CMK (cell line): ENCODE measurements at regions not wholly inside any gene's neighbourhood (a gene's known extent, or its start where the extent isn't known, plus 50 kb on each side); places are given as distances from the start of the nearest gene placed in this dataset.

Experiments used
- DNase-seq: peaks from one replicate; pipeline ENCODE4 v3.0.0-alpha.2; 2010; ENCODE audit warnings: low read depth

DNA sequence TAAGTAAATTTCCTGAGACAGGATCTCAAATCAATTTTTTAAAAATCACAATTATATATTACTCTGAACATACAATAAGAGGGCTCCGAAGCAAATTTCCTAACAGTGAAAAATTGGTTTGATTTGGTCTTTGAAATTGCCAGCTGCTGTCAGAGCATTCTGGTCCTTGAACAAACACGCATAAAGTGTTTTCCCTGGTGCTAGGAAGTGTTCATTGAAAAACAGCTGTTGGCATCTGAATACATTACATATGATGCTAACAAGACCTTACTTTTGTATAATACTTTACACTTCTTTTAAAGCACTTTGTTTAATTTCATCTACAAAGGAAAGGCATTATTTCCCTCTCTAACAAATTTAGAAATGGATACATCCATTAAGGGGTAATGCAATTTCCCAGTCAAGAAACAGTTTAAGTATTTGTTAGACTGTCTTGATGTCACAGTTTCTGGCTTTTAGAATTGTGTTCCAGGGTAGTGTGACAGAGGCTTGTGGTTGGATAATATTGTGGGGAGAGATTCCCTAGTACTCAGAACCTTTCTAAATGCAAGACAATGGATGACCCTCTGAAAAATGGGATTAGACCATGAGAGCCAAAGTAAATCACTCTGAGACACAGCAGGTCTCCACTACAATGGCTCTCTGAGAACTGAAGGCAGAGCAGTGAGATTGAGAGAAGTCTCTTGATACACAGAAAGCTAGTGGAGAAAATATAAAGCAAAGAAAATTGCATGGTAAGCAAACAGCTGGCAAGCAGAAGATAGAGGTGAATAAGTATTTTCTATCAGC lies 299.0 kb downstream of the TRIB2 start:
- DNase-seq: no peak

- no peak for DNase-seq
These were observed 301.8 kb downstream of the TRIB2 start for GRCh38 chr2:13018490-13018889.

DNA sequence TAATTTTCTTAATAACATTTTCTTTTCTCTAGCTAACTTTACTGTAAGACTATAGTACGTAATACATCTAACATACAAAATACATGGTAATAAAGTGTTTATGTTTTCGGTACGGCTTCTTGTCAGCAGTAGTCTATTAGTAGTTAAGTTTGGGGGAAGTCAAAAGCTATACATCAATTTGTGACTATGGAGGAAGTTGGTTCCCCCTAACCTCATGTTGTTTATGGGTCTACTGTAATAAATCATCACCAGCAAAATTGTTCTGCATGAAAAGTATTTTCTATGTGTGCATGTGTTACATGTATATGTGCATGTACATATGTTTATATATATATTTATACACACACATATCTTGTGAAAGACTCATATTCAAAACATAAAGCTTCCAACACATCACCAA lies 303.0 kb downstream of the TRIB2 start:
- no peak for DNase-seq

- DNase-seq: no peak
These were observed 303.7 kb downstream of the TRIB2 start for GRCh38 chr2:13020469-13020868.

DNA sequence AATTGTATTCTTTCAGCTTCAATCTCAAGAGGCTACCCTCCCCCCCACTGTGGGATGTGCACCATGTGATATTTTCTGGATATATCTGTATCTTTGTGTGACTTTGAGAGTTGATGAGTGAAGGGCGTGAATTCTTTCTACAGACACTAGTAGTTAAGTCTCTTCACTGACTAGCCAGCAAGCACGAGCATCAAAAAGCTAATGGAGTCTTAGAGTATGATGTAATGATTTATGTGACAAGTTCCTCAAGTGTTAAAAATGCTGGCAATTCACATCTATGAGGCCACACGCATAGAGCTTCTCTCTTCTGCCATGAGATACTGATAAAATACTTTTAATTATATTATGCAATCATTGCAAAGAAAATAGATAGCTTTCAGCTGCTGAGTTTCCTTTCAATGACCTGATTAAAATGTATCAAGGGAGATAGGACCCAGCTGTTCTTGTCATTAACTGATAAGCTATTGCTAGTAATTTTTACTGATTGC lies 304.8 kb downstream of the TRIB2 start:
- no peak for DNase-seq

DNA sequence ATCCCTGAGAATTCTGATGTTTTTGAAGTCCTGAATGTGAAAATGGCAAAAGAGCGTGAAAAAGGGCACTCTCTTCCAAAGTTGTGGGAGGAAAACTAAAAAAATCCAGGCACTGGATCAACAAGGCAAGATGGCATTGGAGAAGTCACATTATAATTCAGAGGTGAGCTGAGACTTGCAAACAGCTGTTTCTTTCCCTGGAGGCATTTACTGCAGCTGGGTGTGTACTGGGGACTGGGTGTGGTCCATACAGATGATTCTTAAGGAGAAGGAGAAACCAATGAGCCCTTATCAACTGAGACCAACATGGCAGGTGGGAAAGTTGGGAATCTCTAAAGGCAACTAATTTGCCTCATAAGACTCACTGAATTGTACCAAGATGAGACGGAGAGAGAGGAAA lies 313.9 kb downstream of the TRIB2 start:
- DNase-seq: no peak

GRCh38 chr2:13034861-13035260 lies 318.1 kb downstream of the TRIB2 start:
- no peak for DNase-seq

GRCh38 chr2:13035866-13036265 lies 319.1 kb downstream of the TRIB2 start:
- no peak for DNase-seq

- no peak for DNase-seq
These were observed 323.3 kb downstream of the TRIB2 start for GRCh38 chr2:13040043-13040442.

DNA sequence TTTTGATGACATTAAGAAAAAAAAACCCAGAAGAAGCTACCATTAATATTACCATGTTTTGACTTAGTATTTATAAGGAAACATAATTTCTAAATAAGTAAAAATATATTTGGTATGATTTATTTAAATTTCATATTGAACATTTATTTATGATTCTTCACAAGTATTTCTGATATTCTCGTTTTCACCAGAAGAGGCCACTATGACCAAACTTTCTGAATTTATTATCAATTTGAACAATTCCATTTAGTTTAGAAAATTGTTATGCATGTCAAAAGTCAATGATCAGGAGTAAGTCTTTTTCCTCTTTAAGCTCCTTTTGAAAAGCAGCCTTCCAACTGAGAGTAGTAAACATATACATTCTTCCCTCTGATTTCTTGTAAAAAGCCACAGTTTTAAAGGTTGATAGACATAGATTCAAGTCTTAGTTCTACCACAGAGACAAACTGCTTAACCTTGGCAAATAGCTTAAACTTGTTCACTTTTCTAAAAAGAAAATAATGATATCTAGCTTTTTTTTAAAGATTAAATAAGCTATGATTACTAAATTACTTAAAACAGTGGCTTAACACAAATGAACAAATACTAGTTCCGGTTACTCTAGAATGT lies 329.9 kb downstream of the TRIB2 start:
- no peak for DNase-seq

DNA sequence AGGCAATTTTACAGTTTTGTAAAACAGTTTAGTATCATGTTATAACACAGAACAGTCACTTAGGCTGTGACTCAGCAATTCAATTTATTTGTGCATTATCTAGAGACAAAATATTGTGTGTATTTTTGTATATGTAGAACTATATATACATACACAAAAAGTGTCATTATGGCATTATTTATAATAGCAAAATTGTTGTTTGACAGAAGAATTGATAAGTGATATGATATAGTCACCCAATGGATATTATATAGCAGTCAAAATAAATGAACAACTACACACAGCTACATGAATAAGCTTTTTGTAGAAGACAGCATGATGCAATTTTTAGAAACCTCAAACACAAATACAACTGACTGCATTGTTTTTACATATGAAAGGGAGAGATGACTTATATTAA lies 334.0 kb downstream of the TRIB2 start:
- no peak for DNase-seq

DNA sequence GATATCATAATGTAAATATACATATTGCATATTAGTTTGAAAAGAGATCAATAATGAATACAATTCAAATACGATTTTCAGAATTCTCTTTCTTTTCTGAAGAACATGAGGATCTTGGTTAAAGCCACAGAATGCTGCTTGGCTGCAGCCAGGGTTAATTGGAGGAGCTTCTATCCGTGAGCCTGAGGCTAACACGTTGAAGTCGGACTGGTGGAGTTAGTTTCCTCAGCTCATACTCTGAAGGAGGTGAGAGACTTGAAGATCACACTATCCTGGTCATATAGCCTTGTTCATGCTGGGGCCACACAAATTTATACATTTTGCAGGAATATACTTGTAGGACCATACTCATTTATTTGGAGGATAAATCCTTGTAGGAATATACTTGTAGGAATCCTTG lies 335.8 kb downstream of the TRIB2 start:
- no peak for DNase-seq

GRCh38 chr2:13056259-13056843 lies 339.6 kb downstream of the TRIB2 start:
- no peak for DNase-seq

- DNase-seq: no peak
These were observed 340.9 kb downstream of the TRIB2 start for GRCh38 chr2:13057671-13058070.

DNA sequence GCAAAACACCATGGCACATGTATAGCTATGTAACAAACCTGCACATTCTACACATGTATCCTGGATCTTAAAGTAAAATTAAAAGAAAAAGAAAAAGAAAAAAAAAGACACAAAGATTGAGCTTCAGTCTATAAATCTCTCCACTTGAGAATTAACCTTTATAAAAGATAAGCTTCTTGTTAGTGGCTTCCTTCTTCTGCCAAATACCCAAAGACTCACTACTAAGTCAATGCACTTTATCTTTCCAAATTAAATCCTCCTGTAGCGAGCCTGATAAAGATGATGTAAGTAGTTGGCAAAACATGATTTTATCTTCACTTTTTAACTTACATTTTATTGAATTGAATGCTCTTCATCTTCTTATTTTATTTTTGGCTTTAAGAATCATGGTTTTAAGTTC lies 349.9 kb downstream of the TRIB2 start:
- DNase-seq: no peak

DNA sequence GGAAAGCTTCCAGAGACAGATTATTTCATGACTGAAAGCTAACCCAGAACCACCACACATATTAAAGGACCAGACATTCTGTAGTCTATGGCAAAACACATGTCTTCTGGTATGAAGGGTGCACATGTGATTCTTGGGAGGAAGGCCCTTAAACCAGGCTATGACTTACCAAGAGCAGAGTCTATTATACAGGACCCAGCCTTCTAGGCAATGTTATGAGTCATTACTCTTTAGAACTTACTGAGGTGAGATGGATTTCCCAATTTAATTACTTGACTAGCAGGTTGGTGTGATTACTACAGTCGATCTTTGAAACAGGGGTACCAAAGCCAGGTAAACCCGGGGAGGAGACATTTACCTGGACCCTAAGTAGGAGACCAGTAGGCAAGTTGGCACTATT lies 350.8 kb downstream of the TRIB2 start:
- DNase-seq: no peak

- no peak for DNase-seq
These were observed 373.2 kb downstream of the TRIB2 start for GRCh38 chr2:13089971-13090370.

- no peak for DNase-seq
These were observed 374.7 kb downstream of the TRIB2 start for GRCh38 chr2:13091455-13091854.

DNA sequence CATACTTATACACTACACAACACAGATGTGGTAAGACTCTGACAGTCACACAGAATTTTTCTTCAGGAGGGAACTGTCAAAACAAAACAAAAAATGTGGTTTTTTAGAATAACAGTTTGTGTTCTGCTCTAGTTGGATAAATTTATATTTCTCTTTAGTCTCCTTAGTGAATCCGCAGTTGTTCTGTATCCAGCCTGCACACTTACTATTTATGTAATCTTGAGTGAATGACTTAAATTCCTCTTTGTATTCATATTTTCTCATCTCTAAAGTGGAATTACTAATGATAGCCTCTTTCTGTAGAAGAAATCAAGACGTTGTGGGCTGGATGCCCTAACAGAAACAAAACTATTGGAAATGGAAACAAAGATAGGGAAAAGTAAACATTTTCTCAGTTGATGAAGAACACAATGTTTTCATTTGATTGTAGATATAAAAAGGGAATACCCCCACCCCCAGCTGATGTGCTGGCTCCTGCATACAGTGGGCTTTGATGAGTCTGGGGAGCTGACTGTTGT lies 375.2 kb downstream of the TRIB2 start:
- DNase-seq: no peak

DNA sequence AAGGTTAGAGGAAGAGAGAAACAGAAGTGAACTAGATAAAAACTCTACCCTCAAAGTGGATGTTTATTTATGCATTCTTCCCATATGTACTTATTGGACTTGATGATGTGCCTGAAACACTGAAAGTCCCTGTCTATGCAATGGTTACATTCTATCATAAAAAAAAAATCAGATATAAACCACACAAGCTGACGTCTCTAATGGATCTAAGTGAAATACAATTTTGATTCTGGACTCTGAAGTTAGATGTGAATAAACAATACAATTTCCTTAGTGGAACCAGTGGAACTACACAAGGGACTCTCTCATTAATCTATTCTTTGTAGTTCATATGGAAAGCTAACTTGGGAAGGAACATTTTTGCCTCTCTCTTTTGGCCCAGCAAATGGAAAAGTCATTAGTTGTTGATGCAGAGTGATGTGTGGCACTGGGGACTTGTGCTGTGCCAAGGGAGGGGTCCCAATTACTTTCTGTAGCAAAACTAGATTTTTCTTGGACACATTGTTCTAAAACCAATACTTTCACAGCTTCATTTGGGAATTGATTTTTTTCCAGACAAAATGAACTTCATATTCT lies 376.8 kb downstream of the TRIB2 start:
- no peak for DNase-seq

DNA sequence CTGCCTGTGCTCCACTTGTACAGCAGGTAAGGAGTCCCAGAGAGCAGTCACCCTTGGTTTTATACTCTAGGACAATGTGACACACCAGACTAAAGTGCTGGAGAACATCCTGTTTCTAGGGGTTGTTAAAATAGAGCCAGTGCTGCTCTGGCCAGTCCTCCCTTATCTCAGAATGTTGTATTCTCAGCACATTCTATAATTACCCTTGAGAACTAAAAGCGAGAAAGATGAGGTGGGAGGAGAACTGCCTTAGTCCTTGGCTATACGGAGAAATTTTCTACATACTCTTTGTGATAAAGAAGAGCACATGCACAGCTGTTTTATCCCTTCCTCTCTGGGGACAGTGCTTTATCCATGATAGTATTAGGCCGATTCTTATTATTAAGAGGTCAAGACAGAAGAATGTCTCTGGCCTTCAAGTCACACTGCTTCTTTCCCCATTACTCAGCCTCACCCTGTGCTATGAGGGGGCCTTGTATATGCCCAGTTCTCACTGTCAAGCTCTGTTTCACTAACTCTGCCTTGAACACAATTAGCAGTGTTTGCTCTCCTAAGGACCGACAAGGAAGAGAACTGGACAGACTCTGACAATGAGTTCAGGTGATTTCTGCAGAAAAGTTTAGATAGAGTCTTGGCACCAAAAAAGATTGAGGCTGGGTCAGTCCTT lies 385.8 kb downstream of the TRIB2 start:
- no peak for DNase-seq

DNA sequence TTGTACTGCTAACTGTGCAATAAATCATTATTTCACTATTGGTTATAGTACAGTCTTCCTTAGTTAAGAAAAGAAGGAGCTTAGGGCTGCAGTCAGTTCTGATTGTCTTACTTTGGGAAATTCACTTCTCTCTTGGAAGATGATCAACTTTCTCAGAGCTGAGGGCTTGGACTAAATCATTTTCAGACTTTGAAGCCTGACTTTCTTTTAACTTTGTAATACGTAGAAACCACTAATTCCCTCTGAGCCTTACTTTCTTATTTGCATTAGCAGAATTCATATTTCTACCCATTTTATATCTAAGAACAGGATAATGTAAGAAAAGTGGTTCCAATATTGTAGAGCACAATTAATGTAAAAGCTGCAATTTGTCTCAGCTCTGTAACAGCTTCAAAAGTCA lies 386.4 kb downstream of the TRIB2 start:
- DNase-seq: no peak
